Sigmoid colon (tissue), 4 donors: ENCODE measurements at regions not wholly inside any gene's neighbourhood (a gene's known extent, or its start where the extent isn't known, plus 50 kb on each side); places are given as distances from the start of the nearest gene placed in this dataset.

ENCODE experiments used
- EP300 ChIP-seq, 4 donors: sonication (generic); formaldehyde crosslinking; IDR thresholded peaks; one replicate each; pipeline ENCODE4 v1.6.1; 2017; ENCODE audit warnings: antibody characterized with exemption in 4 of 4
- POLR2A ChIP-seq, 2 donors: fragments of 450-650 bp; IDR thresholded peaks; one replicate each; pipeline ENCODE4 v1.6.1; 2016; ENCODE audit warnings: antibody characterized with exemption in 2 of 2, mild to moderate bottlenecking in 2 of 2, moderate library complexity in 2 of 2
- POLR2AphosphoS5 ChIP-seq, 4 donors: sonication (generic); formaldehyde crosslinking; IDR thresholded peaks; one replicate each; pipeline ENCODE4 v1.6.1; 2017; ENCODE audit warnings: antibody characterized with exemption in 4 of 4
- TF ChIP-seq, protein P1 (sequence below), 4 experiments: fragments of 450-650 bp in 3 of 4; fragments of 200-600 bp in 1 of 4; IDR thresholded peaks; one replicate each; pipeline ENCODE4 v1.5.1; 2016 to 2019; ENCODE audit warnings: antibody characterized with exemption in 4 of 4, mild to moderate bottlenecking in 3 of 4, moderate library complexity in 2 of 4

DNA sequence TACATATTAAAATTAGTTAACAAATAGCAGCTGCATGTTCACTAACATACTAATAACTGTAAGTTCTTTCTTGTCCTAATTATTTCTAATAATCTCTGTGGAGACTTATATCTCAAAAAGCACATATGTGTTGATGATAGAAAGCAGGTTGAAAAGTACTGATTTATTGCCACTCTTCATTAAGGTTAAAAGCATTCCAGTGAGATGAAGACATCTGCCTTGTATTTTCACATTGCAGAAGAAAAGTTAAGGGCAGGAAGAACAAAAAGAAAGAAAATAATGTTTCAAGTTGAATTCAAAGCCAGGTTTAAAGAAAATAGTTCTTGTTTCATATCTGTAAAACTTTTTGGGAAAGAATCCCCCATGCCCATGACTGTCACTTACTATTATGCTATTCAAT, 429.9 kb downstream of the MTX2 start:
- TF ChIP-seq, protein P1, sequence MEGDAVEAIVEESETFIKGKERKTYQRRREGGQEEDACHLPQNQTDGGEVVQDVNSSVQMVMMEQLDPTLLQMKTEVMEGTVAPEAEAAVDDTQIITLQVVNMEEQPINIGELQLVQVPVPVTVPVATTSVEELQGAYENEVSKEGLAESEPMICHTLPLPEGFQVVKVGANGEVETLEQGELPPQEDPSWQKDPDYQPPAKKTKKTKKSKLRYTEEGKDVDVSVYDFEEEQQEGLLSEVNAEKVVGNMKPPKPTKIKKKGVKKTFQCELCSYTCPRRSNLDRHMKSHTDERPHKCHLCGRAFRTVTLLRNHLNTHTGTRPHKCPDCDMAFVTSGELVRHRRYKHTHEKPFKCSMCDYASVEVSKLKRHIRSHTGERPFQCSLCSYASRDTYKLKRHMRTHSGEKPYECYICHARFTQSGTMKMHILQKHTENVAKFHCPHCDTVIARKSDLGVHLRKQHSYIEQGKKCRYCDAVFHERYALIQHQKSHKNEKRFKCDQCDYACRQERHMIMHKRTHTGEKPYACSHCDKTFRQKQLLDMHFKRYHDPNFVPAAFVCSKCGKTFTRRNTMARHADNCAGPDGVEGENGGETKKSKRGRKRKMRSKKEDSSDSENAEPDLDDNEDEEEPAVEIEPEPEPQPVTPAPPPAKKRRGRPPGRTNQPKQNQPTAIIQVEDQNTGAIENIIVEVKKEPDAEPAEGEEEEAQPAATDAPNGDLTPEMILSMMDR (IDR thresholded peaks at IDR 0.05) = no peak
- TF ChIP-seq POLR2A (IDR thresholded peaks at IDR 0.05) (no peak), POLR2AphosphoS5 (IDR thresholded peaks at IDR 0.05) (no peak), EP300 (IDR thresholded peaks at IDR 0.05) (no peak)
